HepG2 (cell line): ENCODE measurements at regions not wholly inside any gene's neighbourhood (a gene's known extent, or its start where the extent isn't known, plus 50 kb on each side); places are given as distances from the start of the nearest gene placed in this dataset.
A peak's percentile ranks its signal among the peaks of the same experiment; 100 is the strongest.

ENCODE experiments used
- ATAC-seq: fragments of 200-7000 bp; cut with Tn5 transposase; 3 replicates; pipeline ENCODE4 v1.9.1; 2020; ENCODE audit warnings: mild to moderate bottlenecking, moderate library complexity
- BruUV-seq: library from RNA; stranded (reverse); fragments of 400-500 nt; replicated peaks from 2 replicates; lab custom pipeline; 2021; lab: Mats Ljungman, UMichigan
- CTCF ChIA-PET: fragments of 300-600 bp; formaldehyde crosslinking; extraction: SDS; loops from one replicate; lab custom pipeline; 2021; ENCODE audit warnings: low total read pairs, inconsistent platforms, low intra/inter-chr PET ratio; lab: Yijun Ruan, JAX
- POLR2A ChIA-PET: fragments of 350-600 bp; sonication (Branson Sonifier 250); formaldehyde crosslinking; loops from one replicate; lab custom pipeline; 2020; ENCODE audit warnings: antibody characterized with exemption, inconsistent platforms; lab: Yijun Ruan, JAX
- DNase-seq: peaks from one replicate; pipeline ENCODE4 v3.0.0-alpha.2; 2015; ENCODE audit warnings: low spot score
- FAIRE-seq: peaks from 3 replicates; lab custom pipeline; 2011; peaks lifted over from hg19 to GRCh38; lab: Jason Lieb, UNC
- H2AFZ ChIP-seq: one replicate; pipeline ENCODE4 v1.6.1; 2011; ENCODE audit warnings: low read length, inconsistent platforms
- H3K27ac ChIP-seq: fragments of 300-600 bp; 3 replicates; pipeline ENCODE4 v1.8.0; 2011; ENCODE audit warnings: mixed run types, mild to moderate bottlenecking, mixed read lengths, low read length, inconsistent platforms; ENCODE audit not compliant: insufficient read depth; ENCODE audit errors: extremely low read length
- H3K27me3 ChIP-seq, 2 experiments: fragments of 200-600 bp in 1 of 2; 2 replicates in 1 of 2; 3 replicates in 1 of 2; pipeline versions ENCODE4 v1.6.0 to v1.8.0; 2011; ENCODE audit warnings: low read length in 2 of 2, mild to moderate bottlenecking in 2 of 2, moderate library complexity in 2 of 2, inconsistent platforms in 1 of 2; ENCODE audit not compliant: insufficient read depth in 2 of 2, control insufficient read depth in 1 of 2
- H3K36me3 ChIP-seq, 2 experiments: fragments of 200-600 bp in 1 of 2; replicated peaks in 1 of 2; 2 replicates in 1 of 2; 3 replicates in 1 of 2; pipeline versions ENCODE4 v1.5.1 to v1.8.0; 2011; ENCODE audit warnings: low read length in 2 of 2, inconsistent platforms in 1 of 2; ENCODE audit not compliant: insufficient read depth in 2 of 2, control insufficient read depth in 1 of 2
- H3K4me1 ChIP-seq: 2 replicates; pipeline ENCODE4 v1.5.1; 2012; ENCODE audit warnings: low read length, inconsistent platforms; ENCODE audit not compliant: insufficient read depth
- H3K4me2 ChIP-seq: 2 replicates; pipeline ENCODE4 v1.6.0; 2011; ENCODE audit warnings: low read depth, low read length, inconsistent platforms
- H3K4me3 ChIP-seq, 3 experiments: fragments of 200-600 bp in 1 of 3; sonication (generic), shearing (Covaris generic) in 1 of 3; replicated peaks in 1 of 3; 2 replicates each; pipeline ENCODE4 v1.5.1; 2011 to 2016; ENCODE audit warnings: low read length in 3 of 3, inconsistent platforms in 2 of 3, low read depth in 2 of 3, mild to moderate bottlenecking in 2 of 3, control low read depth in 1 of 3, mixed read lengths in 1 of 3; ENCODE audit not compliant: insufficient read depth in 1 of 3
- H3K79me2 ChIP-seq: one replicate; pipeline ENCODE4 v1.6.1; 2011; ENCODE audit warnings: low read length, inconsistent platforms; ENCODE audit not compliant: insufficient read depth
- H3K9ac ChIP-seq: 2 replicates; pipeline ENCODE4 v1.6.0; 2011; ENCODE audit warnings: mild to moderate bottlenecking, low read depth, low read length, inconsistent platforms; ENCODE audit not compliant: insufficient read depth
- H3K9me3 ChIP-seq: 2 replicates; pipeline ENCODE4 v1.5.1; 2012; ENCODE audit warnings: mild to moderate bottlenecking, low read length
- H4K20me1 ChIP-seq: 2 replicates; pipeline ENCODE4 v1.6.0; 2011; ENCODE audit warnings: inconsistent platforms, mild to moderate bottlenecking, low read length, moderate library complexity; ENCODE audit not compliant: insufficient read depth
- ESRRA ChIP-seq: sonication (generic); formaldehyde crosslinking; IDR thresholded peaks from 2 replicates; pipeline ENCODE4 v1.5.1; 2020; ENCODE audit warnings: mild to moderate bottlenecking, low read depth, missing genetic modification reagents
- NCOA5 ChIP-seq: sonication (generic); formaldehyde crosslinking; IDR thresholded peaks from 2 replicates; pipeline ENCODE4 v1.4.0; 2020; ENCODE audit warnings: missing genetic modification reagents
- SNAI1 ChIP-seq: sonication (generic); formaldehyde crosslinking; IDR thresholded peaks from 2 replicates; pipeline ENCODE4 v1.5.0; 2020; ENCODE audit warnings: mild to moderate bottlenecking, missing genetic modification reagents, borderline replicate concordance
- SSRP1 ChIP-seq: IDR thresholded peaks from 2 replicates; pipeline ENCODE4 v1.6.1; 2016; ENCODE audit warnings: control low read depth
- STAG1 ChIP-seq: sonication (generic); formaldehyde crosslinking; IDR thresholded peaks from 2 replicates; pipeline ENCODE4 v1.4.0; 2020; ENCODE audit warnings: missing genetic modification reagents
- ZNF652 ChIP-seq: IDR thresholded peaks from 2 replicates; pipeline ENCODE4 v1.6.1; 2016; ENCODE audit warnings: low read depth, borderline replicate concordance
- WGBS: methylation state at CpG from one replicate; pipeline ENCODE4 v1.1.6; 2017; ENCODE audit warnings: low lambda C conversion rate; 5-methylcytosine and 5-hydroxymethylcytosine counted together
- in situ Hi-C: cut with HindIII; loops from 2 replicates; pipeline ENCODE4 v1.10.0; 2017; ENCODE audit warnings: low pct_unique_long_range_greater_than_20kb; ENCODE audit not compliant: extremely low pct_ligation_motif_present
- intact Hi-C: fragments of 100-400 bp; cut with micrococcal nuclease; formaldehyde crosslinking; loops from one replicate; pipeline ENCODE4 v1.10.0; 2022; ENCODE audit not compliant: unreplicated experiment
- TF ChIP-seq, protein P1 (sequence below): sonication (generic); formaldehyde crosslinking; IDR thresholded peaks from 2 replicates; pipeline ENCODE4 v1.4.0; 2020; ENCODE audit warnings: missing genetic modification reagents

GRCh38 chr12:61536525-61536924 is 723.7 kb upstream of the USP15 start (continued):
- TF ChIP-seq, protein P1, sequence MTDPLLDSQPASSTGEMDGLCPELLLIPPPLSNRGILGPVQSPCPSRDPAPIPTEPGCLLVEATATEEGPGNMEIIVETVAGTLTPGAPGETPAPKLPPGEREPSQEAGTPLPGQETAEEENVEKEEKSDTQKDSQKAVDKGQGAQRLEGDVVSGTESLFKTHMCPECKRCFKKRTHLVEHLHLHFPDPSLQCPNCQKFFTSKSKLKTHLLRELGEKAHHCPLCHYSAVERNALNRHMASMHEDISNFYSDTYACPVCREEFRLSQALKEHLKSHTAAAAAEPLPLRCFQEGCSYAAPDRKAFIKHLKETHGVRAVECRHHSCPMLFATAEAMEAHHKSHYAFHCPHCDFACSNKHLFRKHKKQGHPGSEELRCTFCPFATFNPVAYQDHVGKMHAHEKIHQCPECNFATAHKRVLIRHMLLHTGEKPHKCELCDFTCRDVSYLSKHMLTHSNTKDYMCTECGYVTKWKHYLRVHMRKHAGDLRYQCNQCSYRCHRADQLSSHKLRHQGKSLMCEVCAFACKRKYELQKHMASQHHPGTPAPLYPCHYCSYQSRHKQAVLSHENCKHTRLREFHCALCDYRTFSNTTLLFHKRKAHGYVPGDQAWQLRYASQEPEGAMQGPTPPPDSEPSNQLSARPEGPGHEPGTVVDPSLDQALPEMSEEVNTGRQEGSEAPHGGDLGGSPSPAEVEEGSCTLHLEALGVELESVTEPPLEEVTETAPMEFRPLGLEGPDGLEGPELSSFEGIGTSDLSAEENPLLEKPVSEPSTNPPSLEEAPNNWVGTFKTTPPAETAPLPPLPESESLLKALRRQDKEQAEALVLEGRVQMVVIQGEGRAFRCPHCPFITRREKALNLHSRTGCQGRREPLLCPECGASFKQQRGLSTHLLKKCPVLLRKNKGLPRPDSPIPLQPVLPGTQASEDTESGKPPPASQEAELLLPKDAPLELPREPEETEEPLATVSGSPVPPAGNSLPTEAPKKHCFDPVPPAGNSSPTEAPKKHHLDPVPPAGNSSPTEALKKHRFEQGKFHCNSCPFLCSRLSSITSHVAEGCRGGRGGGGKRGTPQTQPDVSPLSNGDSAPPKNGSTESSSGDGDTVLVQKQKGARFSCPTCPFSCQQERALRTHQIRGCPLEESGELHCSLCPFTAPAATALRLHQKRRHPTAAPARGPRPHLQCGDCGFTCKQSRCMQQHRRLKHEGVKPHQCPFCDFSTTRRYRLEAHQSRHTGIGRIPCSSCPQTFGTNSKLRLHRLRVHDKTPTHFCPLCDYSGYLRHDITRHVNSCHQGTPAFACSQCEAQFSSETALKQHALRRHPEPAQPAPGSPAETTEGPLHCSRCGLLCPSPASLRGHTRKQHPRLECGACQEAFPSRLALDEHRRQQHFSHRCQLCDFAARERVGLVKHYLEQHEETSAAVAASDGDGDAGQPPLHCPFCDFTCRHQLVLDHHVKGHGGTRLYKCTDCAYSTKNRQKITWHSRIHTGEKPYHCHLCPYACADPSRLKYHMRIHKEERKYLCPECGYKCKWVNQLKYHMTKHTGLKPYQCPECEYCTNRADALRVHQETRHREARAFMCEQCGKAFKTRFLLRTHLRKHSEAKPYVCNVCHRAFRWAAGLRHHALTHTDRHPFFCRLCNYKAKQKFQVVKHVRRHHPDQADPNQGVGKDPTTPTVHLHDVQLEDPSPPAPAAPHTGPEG (CRISPR knock-in tag) = no peak

DNA sequence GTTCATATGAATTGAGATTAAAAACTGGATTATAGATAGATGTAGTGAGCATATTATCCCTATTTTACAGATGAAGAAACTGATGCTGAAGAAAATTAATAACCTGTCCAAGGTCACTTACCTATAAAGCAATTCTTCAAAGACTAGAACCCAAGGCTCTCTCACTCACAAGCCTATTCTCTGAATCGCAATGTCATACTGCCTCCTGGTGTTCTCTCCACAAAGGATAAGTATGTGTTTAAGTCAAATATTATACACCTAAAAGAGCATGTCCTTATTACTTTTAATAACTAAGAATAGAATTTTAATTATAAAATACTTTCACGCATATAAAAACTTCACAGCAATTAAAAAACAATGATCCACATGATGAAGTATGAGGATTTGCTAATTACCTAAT is 721.3 kb upstream of the USP15 start:
- ChIA-PET CTCF (no interaction called here), POLR2A (no interaction called here)
- ATAC-seq = no peak

More for the DNA sequence above, 721.3 kb upstream of the USP15 start:
- Histone ChIP-seq H2AFZ (no peak overlapping the region), H3K9me3 (no peaks in the 10 kb centered on the region), H3K27me3 (no peaks in the 10 kb centered on the region), H3K9ac (no peak overlapping the region), H3K27ac (no peak overlapping the region), H3K4me3 (no peak overlapping the region), H3K4me1 (no peaks in the 10 kb centered on the region), H3K4me2 (no peak overlapping the region), H3K79me2 (no peaks in the 10 kb centered on the region), H3K36me3 (no peaks in the 10 kb centered on the region), H4K20me1 (no peaks in the 10 kb centered on the region)
- no peak for TF ChIP-seq SSRP1 (CRISPR knock-in tag)
- no peak for TF ChIP-seq ZNF652 (CRISPR knock-in tag)
- TF ChIP-seq NCOA5 (CRISPR knock-in tag) = no peak
- TF ChIP-seq SNAI1 (CRISPR knock-in tag) = no peak
- peak; percentile 30; the same call in 1 of the 2 replicates for TF ChIP-seq STAG1
- no peak for TF ChIP-seq ESRRA (CRISPR knock-in tag)
- no peak for DNase-seq
- no peak for FAIRE-seq
- in situ Hi-C loops (no loop called here), intact Hi-C loops (loop anchor here (5.0 kb wide), 1 partner anchor 852 kb away; no protein-coding TSS in a partner anchor)
- BruUV-seq = no TSS peak
- 5% methylated on average over 2 of the region's 2 CpGs for WGBS
